NOMO-1 treated with dmso at 0.1 percent for 144 hours (cell line): ENCODE measurements at regions not wholly inside any gene's neighbourhood (a gene's known extent, or its start where the extent isn't known, plus 50 kb on each side); places are given as distances from the start of the nearest gene placed in this dataset.
"Not testable (repeated sequence)": the region's sequence is repeated elsewhere in the genome, so short reads cannot be mapped to it uniquely, and the experiment has no call there.

Source experiments
- DNase-seq: peaks from one replicate; lab custom pipeline; 2025; ENCODE audit not compliant: unreplicated experiment; lab: John Stamatoyannopoulos, UW

- no peak for DNase-seq
These were observed 184.0 kb downstream of the OLFM1 start for GRCh38 chr9:135271425-135271824.

DNA sequence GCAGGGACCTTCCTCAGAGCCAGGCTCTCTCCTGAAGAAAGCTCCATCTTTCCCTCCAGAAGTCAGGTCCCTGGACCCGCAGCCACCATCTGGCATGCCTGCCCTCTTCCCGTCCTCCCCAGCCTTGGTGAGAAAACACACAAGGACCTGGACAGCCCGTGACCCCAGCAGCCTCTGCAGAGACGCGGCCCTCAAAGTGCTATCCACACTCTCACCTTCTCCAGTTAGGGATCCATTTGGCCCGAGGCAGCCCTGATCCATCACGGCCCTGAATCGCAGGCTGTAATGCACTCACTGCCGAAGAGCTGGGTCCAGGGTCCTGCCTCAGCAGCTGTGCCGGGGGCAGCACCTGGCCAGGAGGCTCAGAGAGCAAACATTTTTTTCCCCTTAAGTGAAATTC is 185.1 kb downstream of the OLFM1 start:
- no peak for DNase-seq

- no peak for DNase-seq
These were observed 185.5 kb downstream of the OLFM1 start for GRCh38 chr9:135273008-135273407.

DNA sequence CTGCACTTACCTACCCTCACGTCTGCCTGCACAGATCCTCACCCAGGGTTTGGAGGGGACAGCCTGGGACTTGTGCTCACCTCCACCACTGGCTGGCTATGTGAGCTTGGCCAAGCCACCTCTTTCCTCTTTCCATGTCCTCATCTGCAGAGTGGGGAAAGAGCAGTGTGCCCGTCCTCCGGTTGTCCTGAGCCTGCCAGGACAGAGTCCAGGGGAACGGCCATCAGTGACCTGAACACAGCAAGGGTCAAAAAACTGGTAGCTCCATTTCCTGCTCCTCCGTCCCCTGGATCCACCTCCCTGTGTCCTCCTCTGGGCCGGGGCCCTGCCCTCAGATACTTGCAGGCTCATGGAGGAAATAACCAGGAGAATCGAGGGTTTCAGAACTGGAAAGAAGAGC is 187.7 kb downstream of the OLFM1 start:
- DNase-seq, result no peak

GRCh38 chr9:135275571-135276289 is 188.3 kb downstream of the OLFM1 start:
- DNase-seq, result no peak

DNA sequence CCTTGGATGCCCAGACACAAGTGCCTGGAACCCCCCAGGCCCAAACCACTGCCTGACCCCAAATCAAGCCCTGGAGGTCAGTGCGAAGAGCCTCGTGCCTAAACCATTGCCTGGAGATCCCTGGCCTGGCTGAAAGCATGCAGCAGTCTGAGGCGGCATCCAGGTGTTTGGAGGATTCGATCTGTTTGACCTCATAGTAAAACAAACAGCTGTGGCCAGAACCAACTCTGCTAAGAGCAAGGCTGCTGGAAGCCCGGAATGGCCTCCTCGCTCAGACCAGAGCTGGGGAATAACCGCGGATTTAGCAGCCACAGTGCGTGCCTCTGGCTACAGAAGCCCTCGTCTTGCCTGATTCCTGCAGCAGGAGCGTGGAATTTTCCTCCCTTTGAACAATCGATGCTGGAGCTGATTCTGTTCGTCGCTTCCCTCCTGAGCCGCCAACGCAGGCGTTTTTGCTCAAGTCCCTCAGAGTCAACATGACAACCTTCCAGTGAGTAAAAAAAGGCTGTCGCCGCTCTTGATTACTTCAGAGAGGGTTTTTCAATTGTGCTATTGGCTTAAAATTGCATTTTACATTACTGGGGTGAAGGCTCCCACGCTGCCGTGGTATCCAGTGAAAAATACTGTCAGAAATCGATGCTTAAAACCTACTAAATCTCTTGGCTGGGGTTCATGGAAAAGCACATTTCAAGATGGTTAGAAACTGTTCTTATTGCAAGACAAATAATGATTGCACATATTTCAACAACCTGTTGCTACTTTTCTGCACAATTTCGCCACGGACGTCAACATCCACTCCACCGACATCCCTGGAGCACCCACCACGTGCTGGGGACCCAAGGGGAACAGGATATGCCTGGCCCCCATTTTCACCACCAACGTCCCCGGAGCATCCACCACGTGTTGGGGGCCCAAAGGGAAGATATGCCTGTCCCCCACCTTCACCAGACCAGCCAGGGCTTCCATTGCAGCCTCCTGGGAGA is 190.0 kb downstream of the OLFM1 start:
- DNase-seq, result no peak

- no peak for DNase-seq
These were observed 191.1 kb downstream of the OLFM1 start for GRCh38 chr9:135278586-135278985.

DNA sequence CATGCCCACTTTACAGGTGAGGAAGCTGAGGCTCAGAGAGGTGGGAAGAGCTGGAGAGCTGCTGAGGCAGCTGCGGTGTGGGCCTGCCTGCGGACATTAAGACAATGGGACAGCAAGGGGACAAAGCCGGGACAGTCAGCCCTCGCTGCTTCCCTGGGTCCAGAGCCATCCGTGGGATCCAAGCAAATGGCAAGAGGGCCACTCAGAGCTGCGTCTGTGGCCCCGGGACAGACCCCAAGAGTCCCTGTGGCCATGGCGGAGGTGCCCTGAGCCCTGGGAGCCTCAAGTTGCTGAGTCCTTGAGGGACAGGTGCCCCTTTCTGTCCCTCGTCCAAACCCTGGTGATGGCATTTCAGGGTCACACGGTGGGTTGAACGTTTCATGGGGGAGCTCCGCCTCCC is 191.9 kb downstream of the OLFM1 start:
- no peak for DNase-seq

GRCh38 chr9:135279834-135280393 is 192.4 kb downstream of the OLFM1 start:
- DNase-seq, result no peak

DNA sequence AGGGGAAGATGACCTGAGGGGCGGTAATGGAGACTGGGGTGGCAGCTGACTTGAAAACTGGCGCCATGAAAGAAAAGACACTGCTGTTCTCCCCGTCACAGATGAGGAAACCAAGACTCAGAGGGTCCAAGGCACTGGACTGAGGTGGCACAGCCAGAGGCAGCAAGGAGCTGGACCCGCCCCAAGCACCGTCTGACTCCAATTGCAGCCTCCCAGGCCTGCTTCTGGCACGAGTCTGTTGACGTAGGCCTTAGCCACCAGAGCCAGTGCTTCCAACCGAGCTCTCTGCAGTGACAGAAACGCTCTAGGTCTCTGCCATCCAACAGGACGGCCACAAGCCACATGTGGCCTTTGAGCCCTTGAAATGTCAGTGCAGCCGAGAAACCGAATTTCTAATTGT is 193.2 kb downstream of the OLFM1 start:
- DNase-seq, result no peak

DNA sequence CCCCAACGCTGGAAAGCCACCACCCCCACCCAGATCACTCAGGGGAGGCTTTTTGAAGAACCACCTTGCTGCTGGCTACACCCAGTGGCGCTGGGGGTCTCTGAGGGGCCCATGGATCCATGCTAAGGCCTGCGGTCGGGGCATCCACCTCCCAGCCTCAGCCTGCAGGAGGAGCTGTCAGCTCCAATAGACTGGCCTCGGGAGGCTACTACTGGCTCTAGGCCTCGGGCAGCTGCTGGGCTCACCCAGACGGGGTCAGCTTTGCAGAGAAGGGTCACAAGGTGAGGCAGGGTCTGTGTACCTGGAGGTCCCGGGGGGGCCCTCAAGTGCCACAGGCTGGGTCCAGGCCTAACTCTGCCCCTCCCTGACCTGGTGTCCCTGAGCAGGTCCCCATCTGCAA is 193.7 kb downstream of the OLFM1 start:
- no peak for DNase-seq

GRCh38 chr9:135281791-135282737 is 194.6 kb downstream of the OLFM1 start:
- no peak for DNase-seq

- no peak for DNase-seq
These were observed 195.3 kb downstream of the OLFM1 start for GRCh38 chr9:135282808-135283207.

- no peak for DNase-seq
These were observed 195.9 kb upstream of the PPP1R26 start for GRCh38 chr9:135283671-135284070.

GRCh38 chr9:135284386-135285134 is 195.0 kb upstream of the PPP1R26 start:
- no peak for DNase-seq

- not testable (repeated sequence) for DNase-seq
These were observed 193.2 kb upstream of the PPP1R26 start for GRCh38 chr9:135286187-135286925.

DNA sequence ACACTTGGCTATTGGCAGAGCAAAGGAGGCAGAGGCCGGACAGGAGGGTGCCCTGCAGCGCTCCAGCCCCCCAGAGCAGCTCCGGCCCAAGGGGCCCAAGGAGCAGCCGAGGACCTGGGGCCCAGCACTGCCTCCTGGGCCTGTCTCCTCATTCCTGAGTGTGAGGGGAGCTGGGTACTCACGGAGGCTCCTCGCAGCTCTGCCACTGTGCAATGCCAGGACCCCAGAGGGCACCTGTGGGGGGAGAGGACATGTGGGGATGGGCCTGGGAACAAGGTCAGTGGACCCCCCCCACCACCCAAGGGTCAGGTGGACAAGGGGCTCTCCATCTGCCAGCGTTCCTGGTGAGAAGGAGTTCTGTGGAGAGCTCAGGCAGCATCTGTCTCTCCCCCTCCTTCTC is 192.6 kb upstream of the PPP1R26 start:
- no peak for DNase-seq

- DNase-seq, result no peak
These were observed 192.0 kb upstream of the PPP1R26 start for GRCh38 chr9:135287627-135288026.

- no peak for DNase-seq
These were observed 191.5 kb upstream of the PPP1R26 start for GRCh38 chr9:135288054-135288453.
